SK-MEL-5 (cell line): ENCODE measurements at regions not wholly inside any gene's neighbourhood (a gene's known extent, or its start where the extent isn't known, plus 50 kb on each side); places are given as distances from the start of the nearest gene placed in this dataset.
"Not testable (repeated sequence)": the region's sequence is repeated elsewhere in the genome, so short reads cannot be mapped to it uniquely, and the experiment has no call there.

Source experiments
- DNase-seq: peaks from one replicate; pipeline ENCODE4 v3.0.0-alpha.2; 2016; ENCODE audit warnings: low read depth, low spot score
- in situ Hi-C: cut with HindIII; loops from 2 replicates; pipeline ENCODE4 v1.10.0; 2016; ENCODE audit warnings: low sequenced_read_pairs, high pct_unique_total_duplicates, low pct_unique_long_range_greater_than_20kb

- DNase-seq, result no peak
- in situ Hi-C loops, result no loop called here
These were observed 335.4 kb upstream of the MTPN start for GRCh38 chr7:136312592-136312991.

- in situ Hi-C loops, result no loop called here
- no peak for DNase-seq
These were observed 332.2 kb upstream of the MTPN start for GRCh38 chr7:136309407-136309806.

- in situ Hi-C loops, result no loop called here
- no peak for DNase-seq
These were observed 331.1 kb upstream of the MTPN start for GRCh38 chr7:136308230-136308629.

GRCh38 chr7:136303162-136303561 is 326.0 kb upstream of the MTPN start:
- DNase-seq, result no peak
- in situ Hi-C loops, result no loop called here

GRCh38 chr7:136302049-136302448 is 324.9 kb upstream of the MTPN start:
- DNase-seq, result no peak
- in situ Hi-C loops, result no loop called here

GRCh38 chr7:136294977-136295376 is 317.8 kb upstream of the MTPN start:
- no peak for DNase-seq
- in situ Hi-C loops, result no loop called here

- no peak for DNase-seq
- in situ Hi-C loops, result no loop called here
These were observed 316.8 kb upstream of the MTPN start for GRCh38 chr7:136293841-136294391.

- DNase-seq, result no peak
- in situ Hi-C loops, result no loop called here
These were observed 316.1 kb upstream of the MTPN start for GRCh38 chr7:136293272-136293671.

GRCh38 chr7:136292365-136292764 is 315.2 kb upstream of the MTPN start:
- in situ Hi-C loops, result no loop called here
- DNase-seq, result no peak

- DNase-seq, result no peak
- in situ Hi-C loops, result no loop called here
These were observed 313.2 kb upstream of the MTPN start for GRCh38 chr7:136290351-136290750.

- peak; percentile 89 for DNase-seq
- in situ Hi-C loops, result no loop called here
These were observed 300.9 kb upstream of the MTPN start for GRCh38 chr7:136278057-136278456.

GRCh38 chr7:136275794-136276193 is 298.6 kb upstream of the MTPN start:
- no peak for DNase-seq
- in situ Hi-C loops, result no loop called here

- DNase-seq, result no peak
- in situ Hi-C loops, result no loop called here
These were observed 297.6 kb upstream of the MTPN start for GRCh38 chr7:136274636-136275345.

- in situ Hi-C loops, result no loop called here
- no peak for DNase-seq
These were observed 295.8 kb upstream of the MTPN start for GRCh38 chr7:136272934-136273333.

GRCh38 chr7:136267822-136268221 is 290.7 kb upstream of the MTPN start:
- DNase-seq, result no peak
- in situ Hi-C loops, result no loop called here

GRCh38 chr7:136266457-136266856 is 289.3 kb upstream of the MTPN start:
- in situ Hi-C loops, result no loop called here

GRCh38 chr7:136264304-136264703 is 287.1 kb upstream of the MTPN start:
- in situ Hi-C loops, DNase-seq: not testable (repeated sequence)

More at GRCh38 chr7:136266457-136266856, 289.3 kb upstream of the MTPN start:
- no peak for DNase-seq

- in situ Hi-C loops, DNase-seq: not testable (repeated sequence)
These were observed 286.1 kb upstream of the MTPN start for GRCh38 chr7:136263112-136263860.

GRCh38 chr7:136260591-136260990 is 283.4 kb upstream of the MTPN start:
- DNase-seq, in situ Hi-C loops: not testable (repeated sequence)
